ENCODE measurements at regions not wholly inside any gene's neighbourhood (a gene's known extent, or its start where the extent isn't known, plus 50 kb on each side); places are given as distances from the start of the nearest gene placed in this dataset.

- Histone ChIP-seq H3K4me3 (ENCODE audit: insufficient read depth, low read depth, low read length) (no peak overlapping the region), H2BK15ac (ENCODE audit: low read depth, low read length) (no peak overlapping the region), H3K9me3 (ENCODE audit: control insufficient read depth, insufficient read depth, low read length) (no peaks in the 10 kb centered on the region), H3K4ac (ENCODE audit: low read depth, low read length) (peak overlapping the region; percentile 35; the same call in 1 of the 2 replicates), H3K9ac (ENCODE audit: low read depth, low read length) (no peak overlapping the region), H4K20me1 (ENCODE audit: insufficient read depth, low read length) (no peaks in the 10 kb centered on the region), H3K36me3 (ENCODE audit: control insufficient read depth, insufficient read depth, low read length) (no peaks in the 10 kb centered on the region), H3K23ac (ENCODE audit: low read depth, low read length) (no peak overlapping the region), H2AK9ac (replicated peaks; ENCODE audit: low read depth, low read length, poor library complexity) (no peak overlapping the region), H3K4me1 (ENCODE audit: control insufficient read depth, insufficient read depth, low read length) (peaks cover 3% of the 10 kb centered on the region), H2BK20ac (ENCODE audit: low read depth, low read length) (no peak overlapping the region), H4K5ac (ENCODE audit: low read depth, low read length) (no peak overlapping the region), H3K27me3 (ENCODE audit: control insufficient read depth, insufficient read depth, low read length) (no peaks in the 10 kb centered on the region), H2BK5ac (ENCODE audit: low read depth, low read length, poor library complexity, severe bottlenecking) (no peak overlapping the region), H3K79me1 (ENCODE audit: low read depth in 1 of 2, low read length in 2 of 2) (no peaks in the 10 kb centered on the region), H3K27ac (ENCODE audit: insufficient read depth, low read length) (no peak overlapping the region), H2AFZ (replicated peaks; ENCODE audit: low read length, poor library complexity) (no peak overlapping the region), H3K18ac (ENCODE audit: low read depth, low read length) (no peak overlapping the region), H4K91ac (ENCODE audit: insufficient read depth, low read depth, low read length) (no peak overlapping the region), H2AK5ac (ENCODE audit: low read depth, low read length) (no peak overlapping the region), H3K14ac (replicated peaks; ENCODE audit: low read depth, low read length) (no peak overlapping the region), H3K56ac (ENCODE audit: extremely low read depth, insufficient read depth, low read length) (no peak overlapping the region), H2BK120ac (ENCODE audit: low read depth, low read length) (no peak overlapping the region), H3K9me1 (ENCODE audit: insufficient read depth, low read length) (0 out of 2 replicates have a peak, but pooled peaks cover 5% of the 10 kb centered on the region), H4K8ac (ENCODE audit: low read depth in 2 of 2, low read length in 2 of 2) (no peak overlapping the region), H3K4me2 (ENCODE audit: low read depth, low read length) (no peak overlapping the region)
- intact Hi-C loops (cut with micrococcal nuclease): no loop called here
- ATAC-seq (ENCODE audit: low read depth) (no peak), DNase-seq (no peak)
- no TSS peak for BruUV-seq (replicated peaks)
- ChIA-PET POLR2A (ENCODE audit: unreplicated experiment) (no interaction called here), CTCF (no interaction called here)
- in situ Hi-C loops (cut with MboI; ENCODE audit: low sequenced_read_pairs): no loop called here
- dilution Hi-C loops (cut with HindIII; ENCODE audit: low sequenced_read_pairs, unreplicated experiment): no loop called here
- TF ChIP-seq CTCF (conservative IDR thresholded peaks at IDR 0.05; ENCODE audit: low read depth, low read length): no peak
- TF ChIP-seq CEBPB (IDR thresholded peaks at IDR 0.05; ENCODE audit: low read depth, low read length): no peak
- no peak for TF ChIP-seq SMC3 (IDR thresholded peaks at IDR 0.05; ENCODE audit: low read depth, low read length)
- TF ChIP-seq ELK1 (IDR thresholded peaks at IDR 0.05; ENCODE audit: borderline replicate concordance, low read depth, low read length): no peak
- no peak for TF ChIP-seq NFE2L2 (IDR thresholded peaks at IDR 0.05; ENCODE audit: low read depth, low read length)
- TF ChIP-seq RAD21 (IDR thresholded peaks at IDR 0.05; ENCODE audit: low read length): no peak
- no peak for TF ChIP-seq CHD1 (IDR thresholded peaks at IDR 0.05; ENCODE audit: low read depth, low read length)
- 100% methylated on average over 1 of the region's 1 CpG; no CpG with 5 or more reads in 1 of the 2 experiments for WGBS, 2 experiments (ENCODE audit: extremely low coverage in 2 of 2, insufficient read length in 1 of 2)
Observed at GRCh38 chr4:128608006-128608405, 201.5 kb upstream of the JADE1 start.

Measured in IMR-90 (cell line).